H1 (cell line): ENCODE measurements at regions not wholly inside any gene's neighbourhood (a gene's known extent, or its start where the extent isn't known, plus 50 kb on each side); places are given as distances from the start of the nearest gene placed in this dataset.

ENCODE experiments used
- CBX5 ChIP-seq: fragments of 300-800, 300-1000 bp; sonication (generic); IDR thresholded peaks from 2 replicates; pipeline ENCODE4 v1.7.1; 2016; ENCODE audit warnings: antibody characterized with exemption, low read length, low read depth

DNA sequence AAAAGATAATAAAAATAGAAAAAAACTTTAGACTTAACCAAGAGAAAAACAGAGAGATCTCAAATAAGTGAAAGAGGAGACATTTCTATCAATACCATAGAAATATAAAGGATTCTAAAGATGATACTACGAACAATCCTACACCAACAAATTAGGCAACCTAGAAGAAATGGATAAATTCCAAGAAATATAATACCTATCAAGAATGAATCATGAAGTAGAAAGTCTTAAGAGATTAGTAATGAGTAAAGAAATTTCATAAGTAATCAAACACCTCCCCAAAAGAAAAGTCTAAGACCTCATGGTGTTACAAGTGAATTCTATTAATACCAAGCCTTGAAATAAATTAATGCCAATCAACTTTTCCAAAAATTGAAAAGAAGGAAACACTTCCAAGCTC, 1584.5 kb upstream of the MIR17HG start (continued):
- TF ChIP-seq CBX5: no peak
